Gastrocnemius medialis (tissue), 4 donors: ENCODE measurements at regions not wholly inside any gene's neighbourhood (a gene's known extent, or its start where the extent isn't known, plus 50 kb on each side); places are given as distances from the start of the nearest gene placed in this dataset.

Experiments
- ATAC-seq, 2 donors: fragments of 150-250 bp; one replicate each; pipeline ENCODE4 v1.9.1; 2016
- DNase-seq, 2 donors: peaks; one replicate each; pipeline ENCODE4 v3.0.0-alpha.2; 2019
- H3K27ac ChIP-seq, 4 donors: fragments of 200-600 bp; sonication (generic); 1 replicate in 1 of 4; 2 replicates in 3 of 4; pipeline ENCODE4 v1.5.1; 2016 to 2018; ENCODE audit warnings: mild to moderate bottlenecking in 2 of 4, moderate library complexity in 1 of 4
- H3K27me3 ChIP-seq, 3 donors: fragments of 200-600 bp; sonication (generic) in 2 of 3; 1 replicate in 1 of 3; 2 replicates in 2 of 3; pipeline versions ENCODE4 v1.5.1 to v1.6.0; 2016 to 2019; ENCODE audit warnings: mild to moderate bottlenecking in 1 of 3, moderate library complexity in 1 of 3
- H3K36me3 ChIP-seq, 2 donors: fragments of 200-600 bp; sonication (generic) in 1 of 2; one replicate each; pipeline ENCODE4 v1.5.1; 2017 to 2018
- H3K4me1 ChIP-seq, 2 donors: fragments of 200-600 bp; sonication (generic) in 1 of 2; one replicate each; pipeline ENCODE4 v1.5.1; 2016 to 2017; ENCODE audit warnings: mild to moderate bottlenecking in 2 of 2
- H3K4me3 ChIP-seq, 4 donors: fragments of 200-600 bp; sonication (generic) in 3 of 4; 1 replicate in 1 of 4; 2 replicates in 3 of 4; pipeline ENCODE4 v1.5.1; 2016 to 2019; ENCODE audit warnings: mild to moderate bottlenecking in 2 of 4
- H3K9me3 ChIP-seq, 3 donors: fragments of 200-600 bp; sonication (generic) in 2 of 3; 1 replicate in 1 of 3; 2 replicates in 2 of 3; pipeline ENCODE4 v1.5.1; 2016 to 2019
- POLR2A ChIP-seq, 2 donors: fragments of 450-650 bp; IDR thresholded peaks; one replicate each; pipeline ENCODE4 v1.6.1; 2017; ENCODE audit warnings: antibody characterized with exemption in 2 of 2, mild to moderate bottlenecking in 2 of 2, moderate library complexity in 2 of 2
- in situ Hi-C, 4 donors: fragments of 200-750 bp; cut with MboI; loops; one replicate each; pipeline versions ENCODE4 v1.15.0 to v1.8.0; 2017; ENCODE audit warnings: low sequenced_read_pairs in 4 of 4
- intact Hi-C: fragments of 100-400 bp; cut with DNase I; formaldehyde crosslinking; loops from one replicate; pipeline ENCODE4 v1.15.1; 2023; ENCODE audit warnings: low total_unique reads
- TF ChIP-seq, protein P1 (sequence below), 5 experiments: fragments of 450-650 bp in 3 of 5; fragments of 200-600 bp in 2 of 5; sonication (generic) in 2 of 5; IDR thresholded peaks in 4 of 5; conservative IDR thresholded peaks in 1 of 5; 1 replicate in 4 of 5; 2 replicates in 1 of 5; pipeline ENCODE4 v1.5.1; 2016 to 2019; ENCODE audit warnings: antibody characterized with exemption in 5 of 5, mild to moderate bottlenecking in 3 of 5, moderate library complexity in 3 of 5

DNA sequence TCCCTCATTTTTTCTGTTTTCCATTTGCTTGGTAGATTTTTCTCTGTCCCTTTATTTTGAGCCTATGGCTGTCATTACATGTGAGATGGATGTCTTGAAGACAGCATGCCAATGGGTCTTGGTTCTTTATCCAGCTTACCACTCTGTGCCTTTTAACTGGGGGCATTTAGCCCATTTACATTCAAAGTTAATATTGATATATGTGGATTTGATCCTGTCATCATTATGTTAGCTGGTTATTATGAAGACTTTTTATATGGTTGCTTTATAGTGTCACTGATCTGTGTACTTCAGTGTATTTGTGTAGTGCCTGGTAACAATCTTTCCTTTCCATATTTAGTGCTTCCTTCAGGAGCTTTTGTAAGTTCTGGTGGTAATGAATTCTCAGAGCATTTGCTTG, 89.3 kb upstream of the UNC5B start:
- no peaks in the 10 kb centered on the region for H3K36me3 ChIP-seq
- intact Hi-C loops (no loop called here), in situ Hi-C loops (no loop called here)
- peaks cover 0 to 7% (median 0%) of the 10 kb centered on the region in 3 donors for H3K9me3 ChIP-seq
- ATAC-seq (no peak), DNase-seq (no peak)
- TF ChIP-seq, protein P1, sequence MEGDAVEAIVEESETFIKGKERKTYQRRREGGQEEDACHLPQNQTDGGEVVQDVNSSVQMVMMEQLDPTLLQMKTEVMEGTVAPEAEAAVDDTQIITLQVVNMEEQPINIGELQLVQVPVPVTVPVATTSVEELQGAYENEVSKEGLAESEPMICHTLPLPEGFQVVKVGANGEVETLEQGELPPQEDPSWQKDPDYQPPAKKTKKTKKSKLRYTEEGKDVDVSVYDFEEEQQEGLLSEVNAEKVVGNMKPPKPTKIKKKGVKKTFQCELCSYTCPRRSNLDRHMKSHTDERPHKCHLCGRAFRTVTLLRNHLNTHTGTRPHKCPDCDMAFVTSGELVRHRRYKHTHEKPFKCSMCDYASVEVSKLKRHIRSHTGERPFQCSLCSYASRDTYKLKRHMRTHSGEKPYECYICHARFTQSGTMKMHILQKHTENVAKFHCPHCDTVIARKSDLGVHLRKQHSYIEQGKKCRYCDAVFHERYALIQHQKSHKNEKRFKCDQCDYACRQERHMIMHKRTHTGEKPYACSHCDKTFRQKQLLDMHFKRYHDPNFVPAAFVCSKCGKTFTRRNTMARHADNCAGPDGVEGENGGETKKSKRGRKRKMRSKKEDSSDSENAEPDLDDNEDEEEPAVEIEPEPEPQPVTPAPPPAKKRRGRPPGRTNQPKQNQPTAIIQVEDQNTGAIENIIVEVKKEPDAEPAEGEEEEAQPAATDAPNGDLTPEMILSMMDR (IDR thresholded peaks at IDR 0.05 in 4 of 5, conservative IDR thresholded peaks at IDR 0.05 in 1 of 5): no peak
- TF ChIP-seq POLR2A (IDR thresholded peaks at IDR 0.05): no peak
- no peak overlapping the region for H3K4me3 ChIP-seq
- peaks cover 0 to 1% of the 10 kb centered on the region in 2 donors for H3K4me1 ChIP-seq
- no peak overlapping the region for H3K27ac ChIP-seq
- H3K27me3 ChIP-seq: peaks cover 0 to 3% (median 0%) of the 10 kb centered on the region in 3 donors

DNA sequence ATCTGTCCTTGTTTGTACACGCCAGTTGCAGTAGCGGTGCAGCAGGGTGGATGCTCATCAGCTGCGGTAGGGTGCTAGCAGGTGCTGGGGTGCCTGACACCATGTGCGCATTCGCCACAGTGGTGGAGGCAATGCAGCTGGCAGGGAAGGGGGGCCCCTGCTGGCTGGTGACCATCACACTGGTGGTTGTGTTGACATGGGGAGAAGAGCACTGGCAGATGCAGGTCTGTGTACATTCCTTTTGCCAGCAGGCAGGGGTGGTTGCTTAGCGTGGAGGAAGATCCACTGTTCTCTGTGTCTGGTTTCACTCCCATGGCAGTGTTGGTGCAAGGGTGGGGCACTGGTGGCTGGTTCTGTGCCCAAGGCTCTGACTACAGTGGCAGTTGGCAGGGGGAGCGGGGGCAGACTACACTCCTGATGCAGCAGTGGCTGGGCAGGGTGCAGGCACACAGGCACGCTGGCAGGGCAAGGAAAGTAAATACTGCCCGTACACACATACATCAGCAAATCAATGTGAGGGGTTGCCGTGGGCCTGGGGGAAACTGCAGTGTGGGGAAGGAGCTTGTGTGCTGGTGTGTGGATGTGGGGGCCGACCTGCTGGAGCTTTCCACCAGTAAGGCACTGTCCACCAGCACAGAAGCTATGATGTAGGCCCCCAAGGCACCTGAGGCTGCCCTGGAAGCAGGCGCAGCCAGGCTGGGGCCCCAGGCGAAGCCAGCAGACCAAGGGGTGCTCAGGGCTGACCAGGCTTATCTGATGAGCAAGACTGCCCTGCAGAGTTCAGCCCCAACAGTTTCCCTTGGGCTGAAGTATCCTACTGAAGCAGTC, 87.2 kb upstream of the UNC5B start:
- Histone ChIP-seq H3K4me3 (no peak overlapping the region), H3K27ac (no peak overlapping the region), H3K36me3 (no peaks in the 10 kb centered on the region), H3K27me3 (peaks cover 0 to 3% (median 0%) of the 10 kb centered on the region in 3 donors), H3K9me3 (no peaks in the 10 kb centered on the region), H3K4me1 (peaks cover 0 to 11% of the 10 kb centered on the region in 2 donors)
- intact Hi-C loops (no loop called here), in situ Hi-C loops (no loop called here)
- TF ChIP-seq, protein P1 (IDR thresholded peaks at IDR 0.05 in 4 of 5, conservative IDR thresholded peaks at IDR 0.05 in 1 of 5): no peak
- no peak for TF ChIP-seq POLR2A (IDR thresholded peaks at IDR 0.05)
- ATAC-seq: peak; percentile 56 to 65
- peak; percentile 23 to 41 for DNase-seq

DNA sequence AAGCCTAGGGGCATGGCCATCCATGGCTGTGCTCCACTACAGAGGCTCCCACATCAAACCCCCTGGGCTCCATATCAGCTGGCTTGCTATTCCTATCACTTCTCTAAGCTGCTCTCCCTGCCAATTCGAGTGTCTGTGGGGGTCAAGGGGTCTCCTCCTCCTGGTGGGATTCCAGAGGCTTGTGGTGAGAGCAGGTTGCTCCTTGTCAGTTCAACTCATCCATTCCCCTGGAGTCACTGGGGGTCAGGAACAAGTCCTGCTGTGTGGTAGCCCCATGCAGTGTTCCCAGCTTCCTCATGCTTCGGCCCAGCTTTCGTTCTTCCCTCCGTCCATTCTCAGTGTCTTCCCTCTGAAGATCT, 86.6 kb upstream of the UNC5B start:
- peaks cover 0 to 3% (median 0%) of the 10 kb centered on the region in 3 donors for H3K27me3 ChIP-seq
- no peak overlapping the region for H3K4me3 ChIP-seq
- no peaks in the 10 kb centered on the region for H3K9me3 ChIP-seq
- no peak for DNase-seq
- in situ Hi-C loops: no loop called here
- no peaks in the 10 kb centered on the region for H3K36me3 ChIP-seq
- H3K4me1 ChIP-seq: peaks cover 0 to 11% of the 10 kb centered on the region in 2 donors
- ATAC-seq: no peak
- TF ChIP-seq, protein P1 (IDR thresholded peaks at IDR 0.05 in 4 of 5, conservative IDR thresholded peaks at IDR 0.05 in 1 of 5): no peak
- no peak for TF ChIP-seq POLR2A (IDR thresholded peaks at IDR 0.05)
- intact Hi-C loops: no loop called here
- no peak overlapping the region for H3K27ac ChIP-seq

DNA sequence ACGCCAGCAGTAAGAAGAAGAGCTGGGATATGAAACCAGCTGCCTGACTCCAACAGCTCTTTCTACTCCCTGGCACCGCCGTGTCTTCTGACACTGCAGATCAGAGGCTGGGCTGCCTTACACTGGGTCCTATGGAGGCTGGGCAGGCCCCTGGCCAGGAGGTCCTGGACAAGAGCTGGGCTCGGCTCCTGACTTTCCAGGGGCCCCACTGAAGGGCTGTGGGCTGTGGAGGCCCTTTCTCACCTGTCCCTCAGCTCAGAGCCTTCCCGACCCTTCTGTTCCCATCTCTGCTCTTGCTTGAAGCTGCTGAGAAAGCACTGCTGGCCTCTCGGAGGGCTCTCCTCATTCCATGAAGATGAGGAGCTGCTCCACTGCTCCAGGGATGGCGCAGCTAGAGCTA, 85.9 kb upstream of the UNC5B start:
- no peak overlapping the region for H3K4me3 ChIP-seq
- H3K27me3 ChIP-seq: peaks cover 0 to 3% (median 0%) of the 10 kb centered on the region in 3 donors
- no peaks in the 10 kb centered on the region for H3K36me3 ChIP-seq
- intact Hi-C loops: no loop called here
- ATAC-seq: no peak
- H3K4me1 ChIP-seq: peaks cover 0 to 11% of the 10 kb centered on the region in 2 donors
- no peaks in the 10 kb centered on the region for H3K9me3 ChIP-seq
- no peak for DNase-seq
- in situ Hi-C loops: no loop called here
- H3K27ac ChIP-seq: no peak overlapping the region
- TF ChIP-seq, protein P1 (IDR thresholded peaks at IDR 0.05 in 4 of 5, conservative IDR thresholded peaks at IDR 0.05 in 1 of 5): no peak
- TF ChIP-seq POLR2A (IDR thresholded peaks at IDR 0.05): no peak
